Uterus (tissue), 3 donors: ENCODE measurements at regions not wholly inside any gene's neighbourhood (a gene's known extent, or its start where the extent isn't known, plus 50 kb on each side); places are given as distances from the start of the nearest gene placed in this dataset.

Experiments
- DNase-seq, 2 donors: peaks; one replicate each; pipeline ENCODE4 v3.0.0-alpha.2; 2019 to 2020
- H3K27ac ChIP-seq, 2 donors: fragments of 200-600 bp; sonication (generic); 1 replicate in 1 of 2; 2 replicates in 1 of 2; pipeline ENCODE4 v1.5.1; 2016 to 2018
- H3K27me3 ChIP-seq, 2 donors: fragments of 200-600 bp; sonication (generic); one replicate each; pipeline ENCODE4 v1.5.1; 2018 to 2019; ENCODE audit warnings: control low read depth in 1 of 2
- H3K36me3 ChIP-seq, 2 donors: fragments of 200-600 bp; sonication (generic); one replicate each; pipeline ENCODE4 v1.5.1; 2019; ENCODE audit warnings: control low read depth in 1 of 2
- H3K4me1 ChIP-seq, 2 donors: fragments of 200-600 bp; sonication (generic); one replicate each; pipeline ENCODE4 v1.5.1; 2018 to 2019; ENCODE audit warnings: control low read depth in 1 of 2
- H3K4me3 ChIP-seq, 2 donors: fragments of 200-600 bp; sonication (generic); 1 replicate in 1 of 2; 2 replicates in 1 of 2; pipeline ENCODE4 v1.5.1; 2018 to 2019; ENCODE audit warnings: mild to moderate bottlenecking in 1 of 2
- H3K9me3 ChIP-seq, 2 donors: fragments of 200-600 bp; sonication (generic); one replicate each; pipeline ENCODE4 v1.5.1; 2019; ENCODE audit warnings: control low read depth in 1 of 2
- CTCF ChIP-seq, 4 experiments: fragments of 200-600 bp in 2 of 4; fragments of 450-650 bp in 2 of 4; sonication (generic) in 2 of 4; IDR thresholded peaks; one replicate each; pipeline ENCODE4 v1.5.1; 2016 to 2019; ENCODE audit warnings: antibody characterized with exemption in 4 of 4, mild to moderate bottlenecking in 2 of 4, moderate library complexity in 1 of 4
- POLR2A ChIP-seq, 2 donors: fragments of 450-650 bp; IDR thresholded peaks; one replicate each; pipeline ENCODE4 v1.6.1; 2016; ENCODE audit warnings: antibody characterized with exemption in 2 of 2, mild to moderate bottlenecking in 1 of 2, moderate library complexity in 1 of 2
- intact Hi-C: fragments of 100-400 bp; cut with DNase I; formaldehyde crosslinking; loops from one replicate; pipeline ENCODE4 v1.15.1; 2023; ENCODE audit warnings: low total_unique reads
- donor health status: DM: yes; HTN: yes; CAD: no.

GRCh38 chr12:107331912-107332311 lies 238.6 kb upstream of the CRY1 start:
- Histone ChIP-seq H3K36me3 (no peaks in the 10 kb centered on the region), H3K27ac (no peak overlapping the region), H3K4me3 (no peak overlapping the region), H3K4me1 (no peaks in the 10 kb centered on the region), H3K9me3 (no peaks in the 10 kb centered on the region), H3K27me3 (no peaks in the 10 kb centered on the region)
- TF ChIP-seq POLR2A (IDR thresholded peaks at IDR 0.05) (no peak), CTCF (IDR thresholded peaks at IDR 0.05) (no peak)
- DNase-seq, result no peak
- intact Hi-C loops, result no loop called here

- intact Hi-C loops, result no loop called here
- no peaks in the 10 kb centered on the region for H3K4me1 ChIP-seq
- no peaks in the 10 kb centered on the region for H3K36me3 ChIP-seq
- TF ChIP-seq POLR2A (IDR thresholded peaks at IDR 0.05) (no peak), CTCF (IDR thresholded peaks at IDR 0.05) (no peak)
- no peak for DNase-seq
- H3K9me3 ChIP-seq, result no peaks in the 10 kb centered on the region
- H3K27ac ChIP-seq, result no peak overlapping the region
- no peak overlapping the region for H3K4me3 ChIP-seq
- H3K27me3 ChIP-seq, result no peaks in the 10 kb centered on the region
Measured at GRCh38 chr12:107332743-107333142, 239.4 kb upstream of the CRY1 start.

GRCh38 chr12:107335802-107336570 lies 242.6 kb upstream of the CRY1 start:
- no peak for TF ChIP-seq CTCF (IDR thresholded peaks at IDR 0.05)
- no peak for TF ChIP-seq POLR2A (IDR thresholded peaks at IDR 0.05)
- Histone ChIP-seq H3K27ac (no peak overlapping the region), H3K9me3 (no peaks in the 10 kb centered on the region), H3K4me1 (no peaks in the 10 kb centered on the region), H3K27me3 (no peaks in the 10 kb centered on the region), H3K4me3 (no peak overlapping the region), H3K36me3 (no peaks in the 10 kb centered on the region)
- no peak for DNase-seq
- intact Hi-C loops, result no loop called here

GRCh38 chr12:107336695-107337094 lies 243.3 kb upstream of the CRY1 start:
- H3K9me3 ChIP-seq, result no peaks in the 10 kb centered on the region
- no peaks in the 10 kb centered on the region for H3K4me1 ChIP-seq
- H3K27ac ChIP-seq, result no peak overlapping the region
- no peaks in the 10 kb centered on the region for H3K36me3 ChIP-seq
- no peak for DNase-seq
- no peaks in the 10 kb centered on the region for H3K27me3 ChIP-seq
- no peak overlapping the region for H3K4me3 ChIP-seq
- intact Hi-C loops, result no loop called here
- no peak for TF ChIP-seq POLR2A (IDR thresholded peaks at IDR 0.05)
- TF ChIP-seq CTCF (IDR thresholded peaks at IDR 0.05), result no peak

GRCh38 chr12:107337346-107338095 lies 244.2 kb upstream of the CRY1 start:
- no peak overlapping the region for H3K27ac ChIP-seq
- no peak for TF ChIP-seq POLR2A (IDR thresholded peaks at IDR 0.05)
- TF ChIP-seq CTCF (IDR thresholded peaks at IDR 0.05), result no peak
- no peaks in the 10 kb centered on the region for H3K4me1 ChIP-seq
- H3K36me3 ChIP-seq, result no peaks in the 10 kb centered on the region
- DNase-seq, result no peak
- H3K4me3 ChIP-seq, result no peak overlapping the region
- no peaks in the 10 kb centered on the region for H3K9me3 ChIP-seq
- no peaks in the 10 kb centered on the region for H3K27me3 ChIP-seq
- intact Hi-C loops, result no loop called here
